Gastrocnemius medialis (tissue), 4 donors: ENCODE measurements at regions not wholly inside any gene's neighbourhood (a gene's known extent, or its start where the extent isn't known, plus 50 kb on each side); places are given as distances from the start of the nearest gene placed in this dataset.

Experiments
- CTCF ChIP-seq, 5 experiments: fragments of 450-650 bp in 3 of 5; fragments of 200-600 bp in 2 of 5; sonication (generic) in 2 of 5; IDR thresholded peaks in 4 of 5; conservative IDR thresholded peaks in 1 of 5; 1 replicate in 4 of 5; 2 replicates in 1 of 5; pipeline ENCODE4 v1.5.1; 2016 to 2019; ENCODE audit warnings: antibody characterized with exemption in 5 of 5, mild to moderate bottlenecking in 3 of 5, moderate library complexity in 3 of 5
- POLR2A ChIP-seq, 2 donors: fragments of 450-650 bp; IDR thresholded peaks; one replicate each; pipeline ENCODE4 v1.6.1; 2017; ENCODE audit warnings: antibody characterized with exemption in 2 of 2, mild to moderate bottlenecking in 2 of 2, moderate library complexity in 2 of 2

DNA sequence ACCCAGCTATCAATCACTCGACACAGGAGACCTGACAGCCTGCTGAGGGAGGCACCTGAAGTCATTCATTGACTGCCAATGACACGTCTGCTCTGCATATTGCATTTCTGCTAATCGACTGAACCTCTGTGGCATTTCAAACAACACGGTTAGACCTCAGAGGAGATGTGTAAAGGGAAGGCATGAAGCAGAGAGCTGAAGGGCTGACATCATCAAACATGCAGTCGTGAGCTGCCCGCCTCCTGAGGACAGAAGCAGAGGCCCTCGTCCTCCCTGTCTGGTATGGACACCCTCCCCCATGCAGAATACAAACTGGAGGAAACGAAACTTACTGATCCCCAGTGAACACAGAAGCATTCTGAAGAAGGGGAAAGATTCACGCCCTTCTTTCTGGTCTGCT, 462.6 kb upstream of the MGMT start:
- TF ChIP-seq CTCF (IDR thresholded peaks at IDR 0.05 in 4 of 5, conservative IDR thresholded peaks at IDR 0.05 in 1 of 5) (no peak), POLR2A (IDR thresholded peaks at IDR 0.05) (no peak)
